ENCODE measurements at regions not wholly inside any gene's neighbourhood (a gene's known extent, or its start where the extent isn't known, plus 50 kb on each side); places are given as distances from the start of the nearest gene placed in this dataset.
"Not testable (repeated sequence)": the region's sequence is repeated elsewhere in the genome, so short reads cannot be mapped to it uniquely, and the experiment has no call there.

- TF ChIP-seq CTCF (IDR thresholded peaks at IDR 0.05 in 4 of 5, conservative IDR thresholded peaks at IDR 0.05 in 1 of 5); POLR2A (IDR thresholded peaks at IDR 0.05): not testable (repeated sequence)
Measured at GRCh38 chr6:58291319-58291718, 973.9 kb downstream of the PRIM2 start.

All from gastrocnemius medialis (tissue), 4 donors.